Suppressor macrophage treated with lipopolysaccharide for 1 hour (primary cell): ENCODE measurements at regions not wholly inside any gene's neighbourhood (a gene's known extent, or its start where the extent isn't known, plus 50 kb on each side); places are given as distances from the start of the nearest gene placed in this dataset.

ENCODE experiments used
- DNase-seq, 3 donors: peaks; one replicate each; pipeline ENCODE4 v3.0.0-alpha.2; 2020 to 2022

DNA sequence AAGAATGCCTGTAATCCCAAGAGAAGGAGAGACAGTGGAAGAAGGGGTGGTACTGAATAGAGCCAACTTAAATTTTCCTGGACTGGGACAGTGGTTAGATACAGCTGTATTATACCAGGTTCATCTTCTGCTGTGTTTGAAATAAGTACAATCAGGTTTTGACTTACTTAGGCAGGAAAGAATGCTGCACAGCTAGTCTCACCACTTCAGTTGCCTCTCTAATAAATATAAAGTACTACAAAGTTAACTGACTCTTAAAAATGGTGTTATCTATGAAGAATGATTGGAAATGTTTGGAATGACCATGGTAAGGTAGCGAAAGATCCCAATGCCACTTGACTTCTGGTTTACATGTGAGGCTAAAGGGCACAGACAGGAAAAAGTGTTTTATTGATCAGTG is 652.1 kb downstream of the NOVA1 start:
- DNase-seq, result no peak

- DNase-seq, result no peak
Measured at GRCh38 chr14:25944020-25944419, 653.8 kb downstream of the NOVA1 start.

GRCh38 chr14:25943329-25943728 is 654.5 kb downstream of the NOVA1 start:
- no peak for DNase-seq

DNA sequence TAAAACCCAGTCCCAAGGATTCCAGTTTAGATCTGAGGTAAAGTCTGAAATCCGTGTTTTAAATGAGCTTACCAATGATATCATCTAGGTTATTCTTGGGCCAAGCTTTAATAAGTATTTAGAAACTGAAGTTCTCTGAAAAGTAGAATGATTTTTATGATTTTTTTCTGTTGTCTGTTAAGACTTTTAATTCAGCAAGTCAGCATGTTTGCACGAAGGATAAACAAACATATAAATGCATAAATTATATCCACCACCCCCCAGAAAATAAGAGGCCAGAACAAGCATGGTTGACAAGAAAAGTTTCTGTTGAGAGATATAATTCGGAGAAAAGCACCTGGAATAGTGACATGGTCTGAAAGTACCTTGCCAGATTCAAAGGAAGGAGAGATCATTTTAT is 655.7 kb downstream of the NOVA1 start:
- DNase-seq, result no peak

DNA sequence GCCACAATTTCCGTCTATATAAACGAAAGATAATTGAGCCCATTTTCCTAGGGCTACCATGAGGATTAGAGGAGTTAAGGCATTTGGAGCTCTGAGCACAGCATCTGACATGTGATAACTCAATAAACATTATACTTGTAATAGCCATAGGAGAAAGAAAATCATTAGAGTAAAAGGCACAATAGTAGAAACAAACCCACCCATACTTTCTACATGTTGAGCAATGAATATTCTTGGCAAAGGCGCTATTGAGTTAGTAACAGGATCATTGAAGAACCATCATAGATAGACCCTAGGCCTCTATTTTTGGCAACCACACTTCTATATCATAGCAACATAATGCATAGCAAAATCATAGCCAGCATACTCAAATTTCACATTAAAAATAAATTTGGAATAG is 664.1 kb downstream of the NOVA1 start:
- DNase-seq, result no peak

- DNase-seq, result no peak
Measured at GRCh38 chr14:25929881-25930615, 667.8 kb downstream of the NOVA1 start.

GRCh38 chr14:25911831-25912230 is 686.0 kb downstream of the NOVA1 start:
- no peak for DNase-seq

DNA sequence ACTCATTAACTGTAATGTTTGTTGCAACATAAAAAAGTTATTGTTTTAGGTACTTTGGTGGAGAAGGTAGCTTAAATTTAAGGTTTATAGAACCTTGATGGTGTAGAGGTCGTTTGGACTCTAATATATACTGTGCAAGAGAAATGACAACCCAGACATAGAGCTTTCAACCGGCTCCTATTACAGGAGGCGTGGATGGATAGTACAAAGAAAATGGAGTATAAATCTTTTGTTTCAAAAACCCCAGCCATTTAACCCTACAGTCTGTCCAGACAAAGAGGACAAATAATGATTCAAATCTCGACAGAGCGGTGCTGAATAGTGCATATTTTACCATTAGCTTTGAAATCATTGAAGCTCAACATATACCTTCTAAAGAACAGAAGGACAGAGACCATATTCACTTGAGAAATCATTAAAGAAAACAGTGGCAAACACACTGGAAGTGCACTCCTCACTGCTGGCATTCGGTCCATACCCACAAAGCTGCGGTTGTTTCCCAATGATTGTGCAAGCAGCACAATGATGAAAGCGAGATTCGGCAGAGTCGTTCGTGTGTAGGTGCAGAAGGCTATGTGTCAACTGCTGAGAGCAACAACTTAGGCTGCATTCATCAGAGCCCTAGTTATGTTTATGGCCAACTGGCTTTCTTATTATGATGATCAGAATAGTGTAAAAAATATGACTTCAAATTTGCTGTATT is 688.6 kb downstream of the NOVA1 start:
- DNase-seq, result no peak

DNA sequence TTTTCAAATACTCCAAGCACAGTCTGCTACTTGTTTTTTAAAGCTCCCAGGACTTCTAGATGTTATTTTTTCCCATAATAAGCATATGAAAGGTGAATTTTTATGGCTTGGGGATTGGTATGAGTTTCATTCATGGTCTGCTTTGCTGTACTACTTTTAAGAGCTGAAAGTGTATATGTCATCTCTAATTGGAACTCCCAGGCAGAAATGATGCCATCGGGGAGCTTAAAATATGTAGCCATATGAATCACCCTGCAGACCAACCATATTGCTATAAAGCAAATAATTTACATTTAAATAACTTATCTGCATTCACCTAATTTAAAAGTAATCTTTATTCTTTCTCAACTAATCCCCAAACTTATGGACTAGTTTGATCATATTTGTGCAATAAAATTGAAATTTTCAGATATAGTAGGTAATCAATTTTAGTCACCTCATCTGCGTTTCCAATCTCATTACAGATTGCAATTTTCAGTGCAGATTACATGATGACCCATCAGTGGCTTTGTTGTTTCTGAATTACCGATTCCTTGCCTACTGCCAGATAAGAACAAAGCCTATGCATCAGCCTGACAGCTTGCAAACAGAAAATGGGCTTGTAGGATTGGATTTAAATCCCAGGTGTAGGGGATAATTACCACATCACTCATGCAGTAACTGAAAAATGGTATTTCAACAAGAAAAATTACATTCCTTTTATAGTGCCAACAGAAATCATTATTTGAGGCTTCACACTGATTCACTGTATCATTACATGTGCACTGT is 689.4 kb downstream of the NOVA1 start:
- DNase-seq, result no peak

DNA sequence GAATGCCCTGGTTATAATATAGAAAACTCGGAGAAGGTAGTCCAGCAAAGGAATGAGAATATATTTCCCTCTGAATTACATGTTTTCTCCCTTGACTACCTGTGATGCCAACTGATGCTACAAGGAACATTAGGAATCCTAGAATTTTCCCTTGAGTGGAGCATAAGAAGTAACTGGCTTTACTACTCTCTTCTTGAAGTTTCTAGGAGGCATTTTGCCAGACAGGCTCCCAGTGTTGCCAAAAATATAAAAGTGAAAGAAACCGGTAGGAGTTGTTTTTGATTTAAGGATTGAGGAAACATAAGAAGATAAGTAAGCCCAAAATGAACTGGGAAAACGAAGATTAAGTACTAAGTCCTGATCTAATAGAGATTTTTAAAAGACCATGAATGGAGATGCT is 693.4 kb downstream of the NOVA1 start:
- DNase-seq, result no peak

- DNase-seq, result no peak
Measured at GRCh38 chr14:25899197-25899596, 698.6 kb downstream of the NOVA1 start.

DNA sequence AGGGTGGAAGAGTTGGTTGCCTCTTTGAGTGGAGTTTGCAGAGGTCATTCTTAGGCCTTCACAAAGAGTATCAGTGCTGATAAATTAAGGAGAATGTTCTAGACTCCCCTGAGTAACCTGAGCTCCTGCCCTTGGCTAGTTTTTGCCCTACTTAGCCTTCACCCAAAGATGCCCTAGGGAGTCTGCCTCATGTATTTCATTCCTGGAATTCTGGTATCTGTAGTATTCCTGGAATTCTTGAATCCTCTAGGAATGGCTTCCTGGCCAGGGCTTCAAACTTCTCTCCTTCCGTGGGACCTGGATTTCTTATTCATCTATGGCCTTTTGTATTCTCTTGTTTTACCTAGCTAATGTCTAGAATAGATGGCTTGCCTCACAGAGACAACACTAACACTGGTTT is 701.1 kb downstream of the NOVA1 start:
- no peak for DNase-seq

DNA sequence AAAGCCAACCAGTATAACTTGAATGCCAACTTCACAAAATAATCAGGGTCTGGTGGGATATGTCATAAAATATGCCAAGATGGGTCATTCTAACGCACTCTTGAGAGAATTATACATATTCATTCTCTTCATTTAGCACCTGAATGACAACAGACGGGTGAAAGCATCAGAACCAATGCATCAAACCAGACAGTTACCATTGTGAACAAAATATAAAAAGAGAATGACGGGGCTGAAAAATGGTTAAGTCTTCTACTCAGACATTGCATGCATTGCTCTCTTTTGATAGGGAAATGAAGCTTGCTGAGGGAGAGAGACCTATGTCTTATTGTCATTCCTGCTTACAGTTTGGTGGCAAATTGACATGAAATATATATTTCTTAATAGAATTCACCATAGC is 702.1 kb downstream of the NOVA1 start:
- no peak for DNase-seq

GRCh38 chr14:25887251-25887878 is 710.5 kb downstream of the NOVA1 start:
- DNase-seq, result no peak

DNA sequence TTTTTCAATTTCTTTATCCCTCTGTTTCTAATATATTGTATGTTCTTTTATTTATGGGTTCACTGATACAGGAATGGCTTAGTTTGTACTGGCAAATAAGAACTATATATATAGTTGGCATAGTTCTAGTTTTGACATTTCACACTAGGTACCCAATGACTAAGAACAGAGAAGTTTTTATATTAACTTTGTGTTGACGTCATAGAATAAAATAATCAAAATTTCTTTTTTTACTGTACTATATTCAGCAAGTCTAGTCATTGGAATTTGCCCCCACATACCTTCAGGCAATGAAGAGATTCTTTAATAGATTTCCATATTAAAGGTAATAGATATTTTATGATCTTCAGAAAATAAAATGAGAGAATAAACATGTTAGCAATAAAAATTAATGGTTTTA is 713.2 kb downstream of the NOVA1 start:
- DNase-seq, result no peak

GRCh38 chr14:25882899-25883298 is 714.9 kb downstream of the NOVA1 start:
- DNase-seq, result no peak

DNA sequence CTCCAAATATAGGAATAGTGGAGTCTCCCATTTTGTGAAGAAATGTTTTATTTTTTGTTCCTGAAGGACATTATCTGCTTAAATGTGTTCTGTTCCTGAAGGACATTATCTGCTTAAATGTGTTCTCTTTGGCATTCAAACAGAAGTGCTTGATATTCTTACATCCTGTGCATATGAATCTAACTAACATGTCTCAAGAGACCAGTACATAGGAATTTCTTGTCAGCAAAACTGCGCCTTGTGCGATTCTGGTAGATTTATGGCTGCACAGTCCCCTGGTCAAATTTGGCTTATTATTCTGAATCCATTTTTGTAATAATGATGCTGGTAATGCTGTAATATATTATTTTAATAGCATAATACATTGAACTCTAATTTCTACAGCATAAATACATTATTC is 722.4 kb downstream of the NOVA1 start:
- DNase-seq, result no peak

DNA sequence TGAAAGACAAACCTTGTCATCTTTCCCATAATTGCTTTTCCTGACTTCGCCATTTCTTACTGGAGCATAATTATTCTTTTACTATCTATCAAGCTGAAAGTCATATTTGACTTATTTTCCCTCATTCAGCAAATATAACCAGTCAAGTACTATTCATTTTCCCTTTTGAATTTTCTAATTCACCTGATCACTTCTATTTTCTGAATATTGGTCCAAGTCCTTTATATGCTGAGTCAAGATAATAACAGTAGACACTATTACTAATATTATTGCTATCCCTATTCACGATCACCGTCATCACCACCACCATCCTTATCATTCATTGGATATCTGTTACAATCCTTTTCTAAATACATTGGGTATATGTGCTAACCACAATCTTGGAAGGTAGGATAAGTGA is 728.0 kb downstream of the NOVA1 start:
- no peak for DNase-seq

DNA sequence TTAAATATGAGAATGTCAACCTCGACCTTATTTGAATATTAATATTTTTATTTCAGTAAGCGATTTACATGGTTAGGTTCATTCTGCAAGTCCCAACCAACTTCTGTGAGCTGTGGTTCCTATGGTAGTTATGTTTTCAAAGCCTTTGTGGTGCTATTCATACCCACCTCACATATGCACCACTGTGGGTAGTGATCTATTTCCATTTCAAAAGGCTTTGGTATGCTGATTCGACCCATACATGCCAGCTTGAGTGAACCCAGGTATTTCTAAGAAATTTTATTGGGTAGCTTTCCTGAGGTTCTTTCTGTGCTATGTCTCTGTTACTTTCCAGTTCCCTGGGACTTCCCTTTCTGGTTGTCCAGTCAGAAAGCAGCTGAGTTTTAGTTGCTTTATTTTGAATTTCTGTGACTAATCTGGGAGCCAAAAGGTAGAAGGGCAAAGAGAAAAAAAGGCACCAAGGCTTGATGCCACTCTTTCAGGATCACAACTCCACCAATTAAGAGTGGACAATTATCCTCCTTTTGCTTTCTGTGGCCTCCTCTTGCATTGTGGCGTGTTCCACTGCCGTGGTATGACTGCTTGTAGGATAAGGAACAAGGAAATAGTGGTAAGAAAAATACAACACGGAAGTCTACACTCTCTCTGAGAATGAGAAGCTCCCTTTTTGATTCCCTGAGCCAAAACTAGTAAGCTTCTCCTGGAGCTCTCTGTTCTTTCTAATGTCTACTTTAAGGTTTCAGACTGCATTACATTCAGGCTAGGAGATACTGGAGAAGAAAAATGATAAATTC is 729.1 kb downstream of the NOVA1 start:
- no peak for DNase-seq

GRCh38 chr14:25861406-25861805 is 736.4 kb downstream of the NOVA1 start:
- DNase-seq, result no peak

DNA sequence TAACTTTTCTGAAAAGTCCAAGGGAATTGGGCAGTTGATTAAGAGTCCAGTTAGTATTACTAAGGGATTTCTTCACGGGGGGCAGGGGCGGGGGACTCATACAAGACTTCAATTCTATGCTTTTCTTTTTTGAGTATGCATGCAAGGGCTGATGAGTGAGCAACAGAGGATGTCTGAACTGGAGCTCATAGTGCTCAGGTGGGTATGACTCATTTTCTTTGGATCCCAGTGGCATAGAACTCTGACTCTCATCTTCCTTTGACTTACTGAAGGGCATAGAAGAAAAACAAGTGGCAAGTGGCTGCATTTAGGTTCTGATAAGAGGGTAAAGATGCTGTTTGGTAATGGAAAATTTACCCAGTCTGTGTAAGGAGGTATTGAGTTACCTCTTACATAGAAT is 749.2 kb downstream of the NOVA1 start:
- no peak for DNase-seq

DNA sequence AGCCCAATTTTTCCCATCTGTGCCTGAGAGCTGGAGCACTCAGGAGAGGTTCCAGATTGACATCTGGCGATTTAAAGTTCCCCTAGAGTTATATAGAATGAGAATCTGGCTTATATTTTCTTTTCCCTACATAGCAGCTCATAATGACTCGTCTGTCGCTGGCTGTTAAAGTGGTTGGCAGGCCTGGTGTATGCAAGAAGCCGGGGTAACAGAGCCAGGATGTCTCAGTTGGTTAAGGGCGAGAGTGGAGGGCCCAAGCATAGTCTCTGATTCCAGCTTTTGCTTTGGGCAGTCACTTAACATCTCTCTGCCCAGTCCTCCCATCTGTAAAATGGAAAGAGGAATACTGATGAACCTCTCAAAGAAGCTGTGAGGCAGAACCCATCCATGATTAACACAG is 751.6 kb downstream of the NOVA1 start:
- DNase-seq, result no peak
